ENCODE measurements at regions not wholly inside any gene's neighbourhood (a gene's known extent, or its start where the extent isn't known, plus 50 kb on each side); places are given as distances from the start of the nearest gene placed in this dataset.

GRCh38 chr5:116992681-116993080, 418.1 kb upstream of the SEMA6A start:
- no peak for TF ChIP-seq EZH2 (IDR thresholded peaks at IDR 0.05; ENCODE audit: borderline replicate concordance, low read depth, low read length, severe bottlenecking)
- no peak for TF ChIP-seq CTCF (IDR thresholded peaks at IDR 0.05; ENCODE audit: extremely low read depth in 1 of 2, insufficient read depth in 1 of 2, low read depth in 1 of 2, low read length in 2 of 2)
- no peak for TF ChIP-seq POLR2A (IDR thresholded peaks at IDR 0.05; ENCODE audit: low read depth, low read length)
- TF ChIP-seq POLR2AphosphoS5 (IDR thresholded peaks at IDR 0.05; ENCODE audit: insufficient read depth, low read depth, low read length), result no peak
- no peak for TF ChIP-seq MAX (IDR thresholded peaks at IDR 0.05; ENCODE audit: insufficient read depth, insufficient read length)
